ENCODE measurements at regions not wholly inside any gene's neighbourhood (a gene's known extent, or its start where the extent isn't known, plus 50 kb on each side); places are given as distances from the start of the nearest gene placed in this dataset.

DNA sequence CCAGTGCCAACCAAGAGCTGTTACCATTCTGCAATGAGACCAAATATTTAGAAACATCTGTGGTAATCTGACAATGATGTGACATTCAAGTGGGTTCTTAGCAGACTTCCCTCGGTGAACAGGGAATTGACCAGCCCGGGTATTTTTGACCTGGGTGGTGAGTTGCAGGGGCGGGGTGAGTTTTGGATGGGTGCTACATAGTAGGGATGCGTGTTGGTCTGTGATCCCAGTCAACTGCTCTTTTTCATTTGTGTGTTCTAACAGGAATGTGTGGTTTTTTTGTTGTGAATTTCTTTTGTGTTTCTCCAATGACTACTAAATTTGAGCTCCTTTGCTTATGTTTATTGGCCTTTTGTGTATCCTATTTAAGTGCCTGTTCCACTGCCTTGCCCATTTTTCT is 273.6 kb upstream of the HABP2 start:
- no peak overlapping the region for H2AFZ ChIP-seq (ENCODE audit: low read depth, low read length)
- no peak for TF ChIP-seq EP300 (conservative IDR thresholded peaks at IDR 0.05; ENCODE audit: poor library complexity, severe bottlenecking)
- no peak for TF ChIP-seq SMC3 (conservative IDR thresholded peaks at IDR 0.05; ENCODE audit: poor library complexity)
- TF ChIP-seq, protein P1, sequence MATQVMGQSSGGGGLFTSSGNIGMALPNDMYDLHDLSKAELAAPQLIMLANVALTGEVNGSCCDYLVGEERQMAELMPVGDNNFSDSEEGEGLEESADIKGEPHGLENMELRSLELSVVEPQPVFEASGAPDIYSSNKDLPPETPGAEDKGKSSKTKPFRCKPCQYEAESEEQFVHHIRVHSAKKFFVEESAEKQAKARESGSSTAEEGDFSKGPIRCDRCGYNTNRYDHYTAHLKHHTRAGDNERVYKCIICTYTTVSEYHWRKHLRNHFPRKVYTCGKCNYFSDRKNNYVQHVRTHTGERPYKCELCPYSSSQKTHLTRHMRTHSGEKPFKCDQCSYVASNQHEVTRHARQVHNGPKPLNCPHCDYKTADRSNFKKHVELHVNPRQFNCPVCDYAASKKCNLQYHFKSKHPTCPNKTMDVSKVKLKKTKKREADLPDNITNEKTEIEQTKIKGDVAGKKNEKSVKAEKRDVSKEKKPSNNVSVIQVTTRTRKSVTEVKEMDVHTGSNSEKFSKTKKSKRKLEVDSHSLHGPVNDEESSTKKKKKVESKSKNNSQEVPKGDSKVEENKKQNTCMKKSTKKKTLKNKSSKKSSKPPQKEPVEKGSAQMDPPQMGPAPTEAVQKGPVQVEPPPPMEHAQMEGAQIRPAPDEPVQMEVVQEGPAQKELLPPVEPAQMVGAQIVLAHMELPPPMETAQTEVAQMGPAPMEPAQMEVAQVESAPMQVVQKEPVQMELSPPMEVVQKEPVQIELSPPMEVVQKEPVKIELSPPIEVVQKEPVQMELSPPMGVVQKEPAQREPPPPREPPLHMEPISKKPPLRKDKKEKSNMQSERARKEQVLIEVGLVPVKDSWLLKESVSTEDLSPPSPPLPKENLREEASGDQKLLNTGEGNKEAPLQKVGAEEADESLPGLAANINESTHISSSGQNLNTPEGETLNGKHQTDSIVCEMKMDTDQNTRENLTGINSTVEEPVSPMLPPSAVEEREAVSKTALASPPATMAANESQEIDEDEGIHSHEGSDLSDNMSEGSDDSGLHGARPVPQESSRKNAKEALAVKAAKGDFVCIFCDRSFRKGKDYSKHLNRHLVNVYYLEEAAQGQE (IDR thresholded peaks at IDR 0.05; ENCODE audit: borderline replicate concordance): no peak
- TF ChIP-seq MXI1 (conservative IDR thresholded peaks at IDR 0.05; ENCODE audit: poor library complexity, severe bottlenecking): no peak
- no peak for TF ChIP-seq EZH2 (IDR thresholded peaks at IDR 0.05; ENCODE audit: borderline replicate concordance, insufficient read depth, low read length, poor library complexity, severe bottlenecking)
- TF ChIP-seq TAF1 (IDR thresholded peaks at IDR 0.05; ENCODE audit: low read depth): no peak
- no peak for TF ChIP-seq POLR2AphosphoS5 (IDR thresholded peaks at IDR 0.05)
- no peak for TF ChIP-seq RAD21 (conservative IDR thresholded peaks at IDR 0.05)
- TF ChIP-seq, protein P2, sequence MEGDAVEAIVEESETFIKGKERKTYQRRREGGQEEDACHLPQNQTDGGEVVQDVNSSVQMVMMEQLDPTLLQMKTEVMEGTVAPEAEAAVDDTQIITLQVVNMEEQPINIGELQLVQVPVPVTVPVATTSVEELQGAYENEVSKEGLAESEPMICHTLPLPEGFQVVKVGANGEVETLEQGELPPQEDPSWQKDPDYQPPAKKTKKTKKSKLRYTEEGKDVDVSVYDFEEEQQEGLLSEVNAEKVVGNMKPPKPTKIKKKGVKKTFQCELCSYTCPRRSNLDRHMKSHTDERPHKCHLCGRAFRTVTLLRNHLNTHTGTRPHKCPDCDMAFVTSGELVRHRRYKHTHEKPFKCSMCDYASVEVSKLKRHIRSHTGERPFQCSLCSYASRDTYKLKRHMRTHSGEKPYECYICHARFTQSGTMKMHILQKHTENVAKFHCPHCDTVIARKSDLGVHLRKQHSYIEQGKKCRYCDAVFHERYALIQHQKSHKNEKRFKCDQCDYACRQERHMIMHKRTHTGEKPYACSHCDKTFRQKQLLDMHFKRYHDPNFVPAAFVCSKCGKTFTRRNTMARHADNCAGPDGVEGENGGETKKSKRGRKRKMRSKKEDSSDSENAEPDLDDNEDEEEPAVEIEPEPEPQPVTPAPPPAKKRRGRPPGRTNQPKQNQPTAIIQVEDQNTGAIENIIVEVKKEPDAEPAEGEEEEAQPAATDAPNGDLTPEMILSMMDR (IDR thresholded peaks at IDR 0.05; ENCODE audit: poor library complexity, severe bottlenecking): no peak
- no peaks in the 10 kb centered on the region for H3K9me3 ChIP-seq (ENCODE audit: low read length)
- no peaks in the 10 kb centered on the region for H3K27me3 ChIP-seq (ENCODE audit: insufficient read depth, low read depth, low read length)
- no peak overlapping the region for H3K4me2 ChIP-seq (ENCODE audit: low read length)
- H3K36me3 ChIP-seq (ENCODE audit: insufficient read depth, low read length): no peaks in the 10 kb centered on the region
- no peaks in the 10 kb centered on the region for H3F3A ChIP-seq (ENCODE audit: insufficient read depth, low read length, poor library complexity, severe bottlenecking)
- H3K4me3 ChIP-seq (ENCODE audit: low read length): no peak overlapping the region
- no peaks in the 10 kb centered on the region for H4K20me1 ChIP-seq (ENCODE audit: insufficient read depth)
- no peak overlapping the region for H3K27ac ChIP-seq (ENCODE audit: low read length)
- H3K9ac ChIP-seq (ENCODE audit: low read length): no peak overlapping the region
- no peaks in the 10 kb centered on the region for H3K9me2 ChIP-seq (ENCODE audit: insufficient read depth, low read length)
- no peaks in the 10 kb centered on the region for H3K79me2 ChIP-seq (replicated peaks; ENCODE audit: insufficient read depth, low read length)

DNA sequence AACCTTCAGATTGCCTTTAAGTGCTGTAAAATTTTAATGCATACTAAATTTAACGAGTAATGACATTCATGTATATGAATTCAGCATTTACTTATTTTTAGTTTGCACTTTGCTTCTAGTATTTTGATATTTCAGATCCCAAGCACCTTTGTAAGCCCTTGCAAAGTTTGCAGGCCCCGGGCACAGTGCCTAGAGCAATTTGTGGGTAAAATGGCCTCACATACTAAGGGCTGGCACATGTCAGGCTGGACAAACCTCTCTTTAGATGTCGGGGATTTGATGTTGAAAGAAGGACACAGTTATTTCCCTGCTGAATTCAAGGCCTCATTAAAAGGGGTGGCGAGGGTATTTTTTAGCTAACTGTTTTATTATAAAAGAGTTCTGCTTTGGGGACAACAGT is 270.3 kb upstream of the HABP2 start:
- Histone ChIP-seq H3K9me3 (ENCODE audit: low read length) (no peaks in the 10 kb centered on the region), H3F3A (ENCODE audit: insufficient read depth, low read length, poor library complexity, severe bottlenecking) (no peaks in the 10 kb centered on the region), H3K9ac (ENCODE audit: low read length) (no peak overlapping the region), H3K9me2 (ENCODE audit: insufficient read depth, low read length) (no peaks in the 10 kb centered on the region), H3K79me2 (replicated peaks; ENCODE audit: insufficient read depth, low read length) (no peaks in the 10 kb centered on the region), H3K4me3 (ENCODE audit: low read length) (no peak overlapping the region), H3K36me3 (ENCODE audit: insufficient read depth, low read length) (no peaks in the 10 kb centered on the region), H3K27ac (ENCODE audit: low read length) (no peak overlapping the region), H4K20me1 (ENCODE audit: insufficient read depth) (no peaks in the 10 kb centered on the region), H3K27me3 (ENCODE audit: insufficient read depth, low read depth, low read length) (no peaks in the 10 kb centered on the region), H2AFZ (ENCODE audit: low read depth, low read length) (no peak overlapping the region), H3K4me2 (ENCODE audit: low read length) (no peak overlapping the region)
- TF ChIP-seq POLR2AphosphoS5 (IDR thresholded peaks at IDR 0.05) (no peak), EP300 (conservative IDR thresholded peaks at IDR 0.05; ENCODE audit: poor library complexity, severe bottlenecking) (no peak), TAF1 (IDR thresholded peaks at IDR 0.05; ENCODE audit: low read depth) (no peak), SMC3 (conservative IDR thresholded peaks at IDR 0.05; ENCODE audit: poor library complexity) (no peak), EZH2 (IDR thresholded peaks at IDR 0.05; ENCODE audit: borderline replicate concordance, insufficient read depth, low read length, poor library complexity, severe bottlenecking) (no peak), MXI1 (conservative IDR thresholded peaks at IDR 0.05; ENCODE audit: poor library complexity, severe bottlenecking) (no peak), RAD21 (conservative IDR thresholded peaks at IDR 0.05) (no peak)
- TF ChIP-seq, protein P2 (IDR thresholded peaks at IDR 0.05; ENCODE audit: poor library complexity, severe bottlenecking): no peak
- TF ChIP-seq, protein P1 (IDR thresholded peaks at IDR 0.05; ENCODE audit: borderline replicate concordance): no peak
